ENCODE measurements at regions not wholly inside any gene's neighbourhood (a gene's known extent, or its start where the extent isn't known, plus 50 kb on each side); places are given as distances from the start of the nearest gene placed in this dataset.

GRCh38 chr2:104616856-104617255, 237.1 kb upstream of the POU3F3 start:
- H3K36me3 ChIP-seq (ENCODE audit: control insufficient read depth in 4 of 4, insufficient read depth in 4 of 4, low read length in 4 of 4): no peaks in the 10 kb centered on the region
- no peak overlapping the region for H3K9ac ChIP-seq (ENCODE audit: insufficient read depth in 1 of 2, low read length in 2 of 2)
- DNase-seq (no peak), ATAC-seq (ENCODE audit: insufficient read depth, low FRiP score) (no peak)
- H3K27me3 ChIP-seq (ENCODE audit: control insufficient read depth in 3 of 3, insufficient read depth in 3 of 3, low read length in 2 of 3): no peaks in the 10 kb centered on the region
- no peak overlapping the region for H3K27ac ChIP-seq (ENCODE audit: low read depth in 1 of 2, low read length in 1 of 2)
- no peak overlapping the region for H3K4me3 ChIP-seq
- H3K4me1 ChIP-seq (ENCODE audit: control insufficient read depth in 5 of 5, insufficient read depth in 5 of 5, low read length in 5 of 5): no peaks in the 10 kb centered on the region
- WGBS, 2 donors: 91 to 97% methylated on average over 3 of the region's 3 CpGs
- no peak for TF ChIP-seq CTCF (IDR thresholded peaks at IDR 0.05; ENCODE audit: control extremely low read depth, extremely low read depth)
- no peaks in the 10 kb centered on the region for H3K9me3 ChIP-seq (ENCODE audit: control insufficient read depth in 4 of 4, insufficient read depth in 3 of 4, low read length in 3 of 4)

- 33 to 57% methylated on average over 7 of the region's 7 CpGs for WGBS, 2 donors
- no peaks in the 10 kb centered on the region for H3K36me3 ChIP-seq (ENCODE audit: control insufficient read depth in 4 of 4, insufficient read depth in 4 of 4, low read length in 4 of 4)
- no peak for DNase-seq
- H3K27ac ChIP-seq (ENCODE audit: low read depth in 1 of 2, low read length in 1 of 2): no peak overlapping the region
- no peaks in the 10 kb centered on the region for H3K27me3 ChIP-seq (ENCODE audit: control insufficient read depth in 3 of 3, insufficient read depth in 3 of 3, low read length in 2 of 3)
- no peak for ATAC-seq (ENCODE audit: insufficient read depth, low FRiP score)
- H3K9ac ChIP-seq (ENCODE audit: insufficient read depth in 1 of 2, low read length in 2 of 2): no peak overlapping the region
- H3K4me1 ChIP-seq (ENCODE audit: control insufficient read depth in 5 of 5, insufficient read depth in 5 of 5, low read length in 5 of 5): no peaks in the 10 kb centered on the region
- TF ChIP-seq CTCF (IDR thresholded peaks at IDR 0.05; ENCODE audit: control extremely low read depth, extremely low read depth): no peak
- no peaks in the 10 kb centered on the region for H3K9me3 ChIP-seq (ENCODE audit: control insufficient read depth in 4 of 4, insufficient read depth in 3 of 4, low read length in 3 of 4)
- no peak overlapping the region for H3K4me3 ChIP-seq
Observed at GRCh38 chr2:104620801-104621200, 233.1 kb upstream of the POU3F3 start.

GRCh38 chr2:104635608-104636007, 218.3 kb upstream of the POU3F3 start:
- WGBS, 2 donors: 78 to 83% methylated on average over 5 of the region's 5 CpGs
- no peak for ATAC-seq (ENCODE audit: insufficient read depth, low FRiP score)
- TF ChIP-seq CTCF (IDR thresholded peaks at IDR 0.05; ENCODE audit: control extremely low read depth, extremely low read depth): no peak

GRCh38 chr2:104638190-104638858, 215.6 kb upstream of the POU3F3 start:
- DNase-seq: peak in 2 of 3 donors; percentile 32 to 64
- peaks cover 0 to 4% (median 0%) of the 10 kb centered on the region in 4 donors for H3K9me3 ChIP-seq (ENCODE audit: control insufficient read depth in 4 of 4, insufficient read depth in 3 of 4, low read length in 3 of 4)
- peaks cover 0 to 9% (median 0%) of the 10 kb centered on the region in 5 donors for H3K4me1 ChIP-seq (ENCODE audit: control insufficient read depth in 5 of 5, insufficient read depth in 5 of 5, low read length in 5 of 5)
- H3K9ac ChIP-seq (ENCODE audit: insufficient read depth in 1 of 2, low read length in 2 of 2): no peak overlapping the region
- no peak overlapping the region for H3K27ac ChIP-seq (ENCODE audit: low read depth in 1 of 2, low read length in 1 of 2)
- ATAC-seq (ENCODE audit: insufficient read depth, low FRiP score): no peak
- H3K27me3 ChIP-seq (ENCODE audit: control insufficient read depth in 3 of 3, insufficient read depth in 3 of 3, low read length in 2 of 3): peaks cover 0 to 2% (median 0%) of the 10 kb centered on the region in 3 donors
- 66 to 77% methylated on average over 7 of the region's 7 CpGs for WGBS, 2 donors
- TF ChIP-seq CTCF (IDR thresholded peaks at IDR 0.05; ENCODE audit: control extremely low read depth, extremely low read depth): no peak
- no peaks in the 10 kb centered on the region for H3K36me3 ChIP-seq (ENCODE audit: control insufficient read depth in 4 of 4, insufficient read depth in 4 of 4, low read length in 4 of 4)
- H3K4me3 ChIP-seq: no peak overlapping the region

More at GRCh38 chr2:104635608-104636007, 218.3 kb upstream of the POU3F3 start:
- peaks cover 0 to 2% (median 0%) of the 10 kb centered on the region in 4 donors for H3K9me3 ChIP-seq (ENCODE audit: control insufficient read depth in 4 of 4, insufficient read depth in 3 of 4, low read length in 3 of 4)
- H3K27ac ChIP-seq (ENCODE audit: low read depth in 1 of 2, low read length in 1 of 2): no peak overlapping the region
- no peak overlapping the region for H3K9ac ChIP-seq (ENCODE audit: insufficient read depth in 1 of 2, low read length in 2 of 2)
- no peak for DNase-seq
- peaks cover 0 to 9% (median 0%) of the 10 kb centered on the region in 5 donors for H3K4me1 ChIP-seq (ENCODE audit: control insufficient read depth in 5 of 5, insufficient read depth in 5 of 5, low read length in 5 of 5)
- H3K27me3 ChIP-seq (ENCODE audit: control insufficient read depth in 3 of 3, insufficient read depth in 3 of 3, low read length in 2 of 3): peaks cover 0 to 2% (median 0%) of the 10 kb centered on the region in 3 donors
- no peaks in the 10 kb centered on the region for H3K36me3 ChIP-seq (ENCODE audit: control insufficient read depth in 4 of 4, insufficient read depth in 4 of 4, low read length in 4 of 4)
- H3K4me3 ChIP-seq: no peak overlapping the region
